GM23338 (cell line): ENCODE measurements at regions not wholly inside any gene's neighbourhood (a gene's known extent, or its start where the extent isn't known, plus 50 kb on each side); places are given as distances from the start of the nearest gene placed in this dataset.

Experiments used
- ATAC-seq: fragments of 200-7000 bp; cut with Tn5 transposase; 3 replicates; pipeline ENCODE4 v1.9.1; 2020
- DNase-seq: peaks from one replicate; pipeline ENCODE4 v3.0.0-alpha.2; 2015; ENCODE audit warnings: low spot score
- H2AFZ ChIP-seq: fragments of 200-600 bp; sonication (generic); 2 replicates; pipeline ENCODE4 v1.8.0; 2016; ENCODE audit warnings: antibody characterized with exemption, mild to moderate bottlenecking, moderate library complexity
- H3F3A ChIP-seq: fragments of 200-600 bp; sonication (generic); replicated peaks from 2 replicates; pipeline ENCODE4 v1.8.0; 2017; ENCODE audit warnings: antibody characterized with exemption, mixed run types, low read depth
- H3K27ac ChIP-seq: fragments of 200-600 bp; sonication (generic); 2 replicates; pipeline ENCODE4 v1.6.1; 2016; ENCODE audit warnings: low read depth
- H3K27me3 ChIP-seq: fragments of 200-600 bp; sonication (generic); 2 replicates; pipeline ENCODE4 v1.8.0; 2016; ENCODE audit warnings: mild to moderate bottlenecking, mixed run types, moderate library complexity; ENCODE audit not compliant: insufficient read depth
- H3K36me3 ChIP-seq: fragments of 200-600 bp; sonication (generic); 2 replicates; pipeline ENCODE4 v1.8.0; 2016; ENCODE audit warnings: mild to moderate bottlenecking; ENCODE audit not compliant: insufficient read depth
- H3K4me1 ChIP-seq: fragments of 200-600 bp; sonication (generic); 2 replicates; pipeline ENCODE4 v1.8.0; 2016; ENCODE audit warnings: mild to moderate bottlenecking, moderate library complexity; ENCODE audit not compliant: insufficient read depth
- H3K4me2 ChIP-seq: fragments of 200-600 bp; sonication (generic); 2 replicates; pipeline ENCODE4 v1.7.1; 2017; ENCODE audit warnings: mixed run types
- H3K4me3 ChIP-seq: fragments of 200-600 bp; sonication (generic); 2 replicates; pipeline ENCODE4 v1.6.1; 2016; ENCODE audit warnings: mixed run types
- H3K79me2 ChIP-seq: fragments of 200-600 bp; sonication (generic); replicated peaks from 2 replicates; pipeline ENCODE4 v1.8.0; 2017; ENCODE audit warnings: mild to moderate bottlenecking; ENCODE audit not compliant: insufficient read depth
- H3K9me2 ChIP-seq: fragments of 200-600 bp; sonication (generic); 2 replicates; pipeline ENCODE4 v1.8.0; 2017; ENCODE audit not compliant: insufficient read depth
- H4K20me1 ChIP-seq: fragments of 200-600 bp; sonication (generic); replicated peaks from 2 replicates; pipeline ENCODE4 v1.8.0; 2017; ENCODE audit warnings: mild to moderate bottlenecking; ENCODE audit not compliant: insufficient read depth
- H3K27ac Mint-ChIP-seq: 2 replicates; pipeline ENCODE4 v1.8.0; 2020; ENCODE audit warnings: inconsistent platforms, mild to moderate bottlenecking, moderate library complexity, mixed read lengths
- H3K27me3 Mint-ChIP-seq: 3 replicates; pipeline ENCODE4 v1.8.0; 2022; ENCODE audit warnings: low read depth, mild to moderate bottlenecking, moderate library complexity, mixed read lengths, inconsistent platforms; ENCODE audit not compliant: insufficient read depth, poor library complexity
- H3K36me3 Mint-ChIP-seq: 3 replicates; pipeline ENCODE4 v1.8.0; 2021; ENCODE audit warnings: low read depth, mild to moderate bottlenecking, inconsistent platforms, moderate library complexity, mixed read lengths
- H3K4me1 Mint-ChIP-seq: 3 replicates; pipeline ENCODE4 v1.8.0; 2020; ENCODE audit warnings: mild to moderate bottlenecking, inconsistent platforms, mixed read lengths
- H3K4me3 Mint-ChIP-seq: 3 replicates; pipeline ENCODE4 v1.8.0; 2021; ENCODE audit warnings: moderate library complexity, mild to moderate bottlenecking, inconsistent platforms, mixed read lengths
- H3K9me3 Mint-ChIP-seq: 3 replicates; pipeline ENCODE4 v1.8.0; 2020; ENCODE audit warnings: moderate library complexity, mild to moderate bottlenecking, inconsistent platforms, mixed read lengths
- NANOG ChIP-seq: IDR thresholded peaks from 2 replicates; pipeline ENCODE4 v1.6.1; 2016; ENCODE audit warnings: antibody characterized with exemption, borderline replicate concordance
- POLR2AphosphoS5 ChIP-seq: IDR thresholded peaks from 2 replicates; pipeline ENCODE4 v1.6.1; 2016; ENCODE audit warnings: antibody characterized with exemption, low read depth
- TF ChIP-seq, protein P1 (sequence below), 2 experiments: fragments of 200-600 bp in 1 of 2; sonication (generic) in 1 of 2; conservative IDR thresholded peaks; 2 replicates each; pipeline versions ENCODE4 v1.5.1 to v1.6.1; 2016 to 2017; ENCODE audit warnings: antibody characterized with exemption in 2 of 2, low read depth in 2 of 2, mild to moderate bottlenecking in 2 of 2, moderate library complexity in 1 of 2
- TF ChIP-seq, protein P2 (sequence below): IDR thresholded peaks from one replicate; pipeline ENCODE4 v1.6.1; 2018; ENCODE audit warnings: antibody characterized with exemption; ENCODE audit not compliant: unreplicated experiment

DNA sequence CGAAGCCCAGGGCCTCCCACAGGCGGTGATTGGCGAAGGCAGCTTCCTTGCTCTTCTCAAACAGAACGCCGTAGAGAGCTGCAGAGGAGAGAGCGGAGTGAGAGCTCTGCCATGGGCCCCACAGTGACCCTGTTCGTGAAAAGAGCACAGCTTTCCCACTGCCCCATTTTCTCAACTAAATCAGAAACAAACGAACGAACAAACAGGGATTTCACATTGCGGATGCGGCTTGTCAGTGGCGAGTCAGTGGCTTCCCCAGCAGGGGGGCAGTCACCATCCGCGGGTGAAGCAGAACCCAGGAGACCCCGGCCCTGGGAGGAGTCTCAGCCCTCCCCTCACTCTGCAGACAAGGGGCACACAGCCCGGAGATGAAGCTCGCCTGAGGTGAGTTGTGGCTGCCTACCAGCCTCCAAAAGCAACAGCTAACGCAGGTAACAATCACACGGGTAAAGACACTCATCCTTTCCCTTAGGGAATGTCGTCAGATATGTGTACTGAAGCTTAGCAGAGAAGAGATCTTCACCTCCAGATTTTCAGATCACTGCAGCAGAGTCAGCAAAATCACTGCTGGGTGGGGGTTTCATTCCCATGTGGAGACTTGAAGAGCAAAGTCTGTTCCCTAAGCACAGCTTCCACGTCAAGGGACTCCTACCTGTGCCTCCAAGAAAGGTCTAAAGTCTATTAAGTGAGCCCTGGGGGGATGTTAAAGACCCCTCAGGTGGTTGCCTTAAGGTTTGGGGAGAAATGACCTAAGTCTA is 51.2 kb upstream of the GPR31 start:
- Mint-ChIP-seq H3K9me3 (no peaks in the 10 kb centered on the region; the same call in 2 of the 3 replicates), H3K4me3 (no peak overlapping the region), H3K27me3 (peaks cover 11% of the 10 kb centered on the region), H3K27ac (no peak overlapping the region), H3K4me1 (peaks cover 23% of the 10 kb centered on the region), H3K36me3 (no peaks in the 10 kb centered on the region)
- Histone ChIP-seq H4K20me1 (no peaks in the 10 kb centered on the region), H3K27ac (no peak overlapping the region), H3K27me3 (no peaks in the 10 kb centered on the region), H3K9me2 (no peaks in the 10 kb centered on the region), H2AFZ (peak overlapping the region; percentile 76), H3F3A (no peaks in the 10 kb centered on the region), H3K4me2 (no peak overlapping the region), H3K4me3 (no peak overlapping the region), H3K36me3 (no peaks in the 10 kb centered on the region), H3K79me2 (no peaks in the 10 kb centered on the region), H3K4me1 (no peaks in the 10 kb centered on the region; the same call in 1 of the 2 replicates)
- DNase-seq = no peak
- ATAC-seq = peak; percentile 76
- TF ChIP-seq, protein P1, sequence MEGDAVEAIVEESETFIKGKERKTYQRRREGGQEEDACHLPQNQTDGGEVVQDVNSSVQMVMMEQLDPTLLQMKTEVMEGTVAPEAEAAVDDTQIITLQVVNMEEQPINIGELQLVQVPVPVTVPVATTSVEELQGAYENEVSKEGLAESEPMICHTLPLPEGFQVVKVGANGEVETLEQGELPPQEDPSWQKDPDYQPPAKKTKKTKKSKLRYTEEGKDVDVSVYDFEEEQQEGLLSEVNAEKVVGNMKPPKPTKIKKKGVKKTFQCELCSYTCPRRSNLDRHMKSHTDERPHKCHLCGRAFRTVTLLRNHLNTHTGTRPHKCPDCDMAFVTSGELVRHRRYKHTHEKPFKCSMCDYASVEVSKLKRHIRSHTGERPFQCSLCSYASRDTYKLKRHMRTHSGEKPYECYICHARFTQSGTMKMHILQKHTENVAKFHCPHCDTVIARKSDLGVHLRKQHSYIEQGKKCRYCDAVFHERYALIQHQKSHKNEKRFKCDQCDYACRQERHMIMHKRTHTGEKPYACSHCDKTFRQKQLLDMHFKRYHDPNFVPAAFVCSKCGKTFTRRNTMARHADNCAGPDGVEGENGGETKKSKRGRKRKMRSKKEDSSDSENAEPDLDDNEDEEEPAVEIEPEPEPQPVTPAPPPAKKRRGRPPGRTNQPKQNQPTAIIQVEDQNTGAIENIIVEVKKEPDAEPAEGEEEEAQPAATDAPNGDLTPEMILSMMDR (conservative IDR thresholded peaks at IDR 0.05; ENCODE audit: low read depth in 2 of 2) = peak; percentile 29 to 32; a peak in 3 of 4 replicates
- TF ChIP-seq, protein P2, sequence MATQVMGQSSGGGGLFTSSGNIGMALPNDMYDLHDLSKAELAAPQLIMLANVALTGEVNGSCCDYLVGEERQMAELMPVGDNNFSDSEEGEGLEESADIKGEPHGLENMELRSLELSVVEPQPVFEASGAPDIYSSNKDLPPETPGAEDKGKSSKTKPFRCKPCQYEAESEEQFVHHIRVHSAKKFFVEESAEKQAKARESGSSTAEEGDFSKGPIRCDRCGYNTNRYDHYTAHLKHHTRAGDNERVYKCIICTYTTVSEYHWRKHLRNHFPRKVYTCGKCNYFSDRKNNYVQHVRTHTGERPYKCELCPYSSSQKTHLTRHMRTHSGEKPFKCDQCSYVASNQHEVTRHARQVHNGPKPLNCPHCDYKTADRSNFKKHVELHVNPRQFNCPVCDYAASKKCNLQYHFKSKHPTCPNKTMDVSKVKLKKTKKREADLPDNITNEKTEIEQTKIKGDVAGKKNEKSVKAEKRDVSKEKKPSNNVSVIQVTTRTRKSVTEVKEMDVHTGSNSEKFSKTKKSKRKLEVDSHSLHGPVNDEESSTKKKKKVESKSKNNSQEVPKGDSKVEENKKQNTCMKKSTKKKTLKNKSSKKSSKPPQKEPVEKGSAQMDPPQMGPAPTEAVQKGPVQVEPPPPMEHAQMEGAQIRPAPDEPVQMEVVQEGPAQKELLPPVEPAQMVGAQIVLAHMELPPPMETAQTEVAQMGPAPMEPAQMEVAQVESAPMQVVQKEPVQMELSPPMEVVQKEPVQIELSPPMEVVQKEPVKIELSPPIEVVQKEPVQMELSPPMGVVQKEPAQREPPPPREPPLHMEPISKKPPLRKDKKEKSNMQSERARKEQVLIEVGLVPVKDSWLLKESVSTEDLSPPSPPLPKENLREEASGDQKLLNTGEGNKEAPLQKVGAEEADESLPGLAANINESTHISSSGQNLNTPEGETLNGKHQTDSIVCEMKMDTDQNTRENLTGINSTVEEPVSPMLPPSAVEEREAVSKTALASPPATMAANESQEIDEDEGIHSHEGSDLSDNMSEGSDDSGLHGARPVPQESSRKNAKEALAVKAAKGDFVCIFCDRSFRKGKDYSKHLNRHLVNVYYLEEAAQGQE = no peak

DNA sequence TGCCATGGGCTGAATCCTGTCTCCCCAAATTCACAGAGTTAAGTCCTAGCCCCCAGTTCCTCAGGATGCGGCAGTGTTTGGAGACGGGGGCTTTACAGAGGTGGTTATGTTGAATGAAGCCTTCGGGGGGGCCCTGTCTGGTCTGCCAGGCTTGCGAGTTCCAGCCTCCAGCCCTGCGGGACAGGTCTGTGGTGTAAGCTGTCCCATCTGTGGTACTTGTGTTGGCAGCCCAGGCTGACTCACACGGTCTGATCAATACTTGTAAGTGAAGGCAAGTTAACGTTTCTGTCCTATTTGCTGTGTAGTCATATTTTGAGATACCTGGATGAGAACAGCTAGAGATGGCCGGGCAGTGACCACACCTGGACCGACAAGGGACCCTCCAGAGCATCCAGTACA is 51.8 kb upstream of the GPR31 start:
- no peaks in the 10 kb centered on the region for H3K9me2 ChIP-seq
- Mint-ChIP-seq H3K9me3 (no peaks in the 10 kb centered on the region; the same call in 2 of the 3 replicates), H3K4me1 (peaks cover 25% of the 10 kb centered on the region), H3K27me3 (peaks cover 13% of the 10 kb centered on the region), H3K4me3 (no peak overlapping the region), H3K27ac (no peak overlapping the region), H3K36me3 (no peaks in the 10 kb centered on the region)
- ATAC-seq (no peak), DNase-seq (no peak)
- no peaks in the 10 kb centered on the region for H4K20me1 ChIP-seq
- H2AFZ ChIP-seq = peak overlapping the region; percentile 76; the same call in 1 of the 2 replicates
- H3K79me2 ChIP-seq = no peaks in the 10 kb centered on the region
- no peaks in the 10 kb centered on the region for H3K36me3 ChIP-seq
- H3K4me3 ChIP-seq = no peak overlapping the region
- H3K27ac ChIP-seq = no peak overlapping the region
- H3F3A ChIP-seq = no peaks in the 10 kb centered on the region
- H3K27me3 ChIP-seq = no peaks in the 10 kb centered on the region
- no peak overlapping the region for H3K4me2 ChIP-seq
- no peaks in the 10 kb centered on the region; the same call in 1 of the 2 replicates for H3K4me1 ChIP-seq
- TF ChIP-seq, protein P2 = no peak
- TF ChIP-seq, protein P1 (conservative IDR thresholded peaks at IDR 0.05; ENCODE audit: low read depth in 2 of 2) = no peak
- TF ChIP-seq NANOG (no peak), POLR2AphosphoS5 (no peak)
